Ishikawa (cell line): ENCODE measurements at regions not wholly inside any gene's neighbourhood (a gene's known extent, or its start where the extent isn't known, plus 50 kb on each side); places are given as distances from the start of the nearest gene placed in this dataset.

ENCODE experiments used
- CEBPB ChIP-seq: IDR thresholded peaks from 2 replicates; pipeline ENCODE4 v1.6.1; 2012
- CREB1 ChIP-seq: IDR thresholded peaks from 2 replicates; pipeline ENCODE4 v1.6.1; 2012; ENCODE audit warnings: low read depth
- EGR1 ChIP-seq: IDR thresholded peaks from 2 replicates; pipeline ENCODE4 v1.6.1; 2012
- EP300 ChIP-seq: IDR thresholded peaks from 2 replicates; pipeline ENCODE4 v1.6.1; 2012; ENCODE audit warnings: borderline replicate concordance
- FOXM1 ChIP-seq: IDR thresholded peaks from 2 replicates; pipeline ENCODE4 v1.6.1; 2012; ENCODE audit warnings: low read depth, borderline replicate concordance
- NFIC ChIP-seq: IDR thresholded peaks from 2 replicates; pipeline ENCODE4 v1.6.1; 2012
- RAD21 ChIP-seq: IDR thresholded peaks from 2 replicates; pipeline ENCODE4 v1.6.1; 2012; ENCODE audit warnings: low read depth
- TCF12 ChIP-seq: IDR thresholded peaks from 2 replicates; pipeline ENCODE4 v1.6.1; 2012; ENCODE audit warnings: low read depth
- TEAD4 ChIP-seq: IDR thresholded peaks from 2 replicates; pipeline ENCODE4 v1.6.1; 2012
- USF1 ChIP-seq: IDR thresholded peaks from 2 replicates; pipeline ENCODE4 v1.6.1; 2012
- YY1 ChIP-seq: IDR thresholded peaks from 2 replicates; pipeline ENCODE4 v1.6.1; 2012; ENCODE audit warnings: low read depth
- ZBTB7A ChIP-seq: IDR thresholded peaks from 2 replicates; pipeline ENCODE4 v1.6.1; 2012; ENCODE audit warnings: low read depth
- TF ChIP-seq, protein P1 (sequence below): IDR thresholded peaks from 2 replicates; pipeline ENCODE4 v1.6.1; 2012; ENCODE audit warnings: low read depth, mild to moderate bottlenecking
- TF ChIP-seq, protein P2 (sequence below): IDR thresholded peaks from 2 replicates; pipeline ENCODE4 v1.6.1; 2012

- TF ChIP-seq YY1 (no peak), EGR1 (no peak), CEBPB (no peak), TEAD4 (no peak), RAD21 (no peak), TCF12 (no peak), NFIC (no peak), EP300 (no peak), USF1 (no peak), ZBTB7A (no peak), FOXM1 (no peak), CREB1 (no peak)
- TF ChIP-seq, protein P1, sequence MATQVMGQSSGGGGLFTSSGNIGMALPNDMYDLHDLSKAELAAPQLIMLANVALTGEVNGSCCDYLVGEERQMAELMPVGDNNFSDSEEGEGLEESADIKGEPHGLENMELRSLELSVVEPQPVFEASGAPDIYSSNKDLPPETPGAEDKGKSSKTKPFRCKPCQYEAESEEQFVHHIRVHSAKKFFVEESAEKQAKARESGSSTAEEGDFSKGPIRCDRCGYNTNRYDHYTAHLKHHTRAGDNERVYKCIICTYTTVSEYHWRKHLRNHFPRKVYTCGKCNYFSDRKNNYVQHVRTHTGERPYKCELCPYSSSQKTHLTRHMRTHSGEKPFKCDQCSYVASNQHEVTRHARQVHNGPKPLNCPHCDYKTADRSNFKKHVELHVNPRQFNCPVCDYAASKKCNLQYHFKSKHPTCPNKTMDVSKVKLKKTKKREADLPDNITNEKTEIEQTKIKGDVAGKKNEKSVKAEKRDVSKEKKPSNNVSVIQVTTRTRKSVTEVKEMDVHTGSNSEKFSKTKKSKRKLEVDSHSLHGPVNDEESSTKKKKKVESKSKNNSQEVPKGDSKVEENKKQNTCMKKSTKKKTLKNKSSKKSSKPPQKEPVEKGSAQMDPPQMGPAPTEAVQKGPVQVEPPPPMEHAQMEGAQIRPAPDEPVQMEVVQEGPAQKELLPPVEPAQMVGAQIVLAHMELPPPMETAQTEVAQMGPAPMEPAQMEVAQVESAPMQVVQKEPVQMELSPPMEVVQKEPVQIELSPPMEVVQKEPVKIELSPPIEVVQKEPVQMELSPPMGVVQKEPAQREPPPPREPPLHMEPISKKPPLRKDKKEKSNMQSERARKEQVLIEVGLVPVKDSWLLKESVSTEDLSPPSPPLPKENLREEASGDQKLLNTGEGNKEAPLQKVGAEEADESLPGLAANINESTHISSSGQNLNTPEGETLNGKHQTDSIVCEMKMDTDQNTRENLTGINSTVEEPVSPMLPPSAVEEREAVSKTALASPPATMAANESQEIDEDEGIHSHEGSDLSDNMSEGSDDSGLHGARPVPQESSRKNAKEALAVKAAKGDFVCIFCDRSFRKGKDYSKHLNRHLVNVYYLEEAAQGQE = no peak
- TF ChIP-seq, protein P2, sequence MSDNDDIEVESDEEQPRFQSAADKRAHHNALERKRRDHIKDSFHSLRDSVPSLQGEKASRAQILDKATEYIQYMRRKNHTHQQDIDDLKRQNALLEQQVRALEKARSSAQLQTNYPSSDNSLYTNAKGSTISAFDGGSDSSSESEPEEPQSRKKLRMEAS = no peak
These were observed 103.2 kb upstream of the MMADHC start for GRCh38 chr2:149690825-149691224.
